Stimulated activated CD4-positive, alpha-beta T cell treated with anti-CD3 and anti-CD28 coated beads, Interleukin-1b, Interleukin-23, amount 100 ng/mL, for 4 hours (primary cell): ENCODE measurements at regions not wholly inside any gene's neighbourhood (a gene's known extent, or its start where the extent isn't known, plus 50 kb on each side); places are given as distances from the start of the nearest gene placed in this dataset.

ENCODE experiments used
- DNase-seq, 2 donors: peaks; one replicate each; pipeline ENCODE4 v3.0.0-alpha.2; 2020; ENCODE audit warnings: low read depth in 2 of 2

GRCh38 chr20:56996533-56996932, 269.9 kb downstream of the BMP7 start:
- DNase-seq, result no peak

- DNase-seq, result no peak
These were observed 268.0 kb downstream of the BMP7 start for GRCh38 chr20:56998438-56998837.

GRCh38 chr20:57000441-57000968, 265.9 kb downstream of the BMP7 start:
- no peak for DNase-seq

GRCh38 chr20:57001126-57001767, 265.2 kb downstream of the BMP7 start:
- DNase-seq, result no peak

- DNase-seq, result no peak
These were observed 264.3 kb downstream of the BMP7 start for GRCh38 chr20:57002066-57002570.

- no peak for DNase-seq
These were observed 263.4 kb downstream of the BMP7 start for GRCh38 chr20:57003012-57003411.

GRCh38 chr20:57004416-57004815, 262.0 kb downstream of the BMP7 start:
- no peak for DNase-seq

- DNase-seq, result no peak
These were observed 261.2 kb downstream of the BMP7 start for GRCh38 chr20:57004951-57005933.

- no peak for DNase-seq
These were observed 259.9 kb downstream of the BMP7 start for GRCh38 chr20:57006411-57007170.

GRCh38 chr20:57007171-57007540, 259.3 kb downstream of the BMP7 start:
- DNase-seq, result no peak

- no peak for DNase-seq
These were observed 258.2 kb downstream of the BMP7 start for GRCh38 chr20:57008217-57008616.

GRCh38 chr20:57009355-57009754, 257.1 kb downstream of the BMP7 start:
- no peak for DNase-seq

GRCh38 chr20:57009775-57010174, 256.7 kb downstream of the BMP7 start:
- no peak for DNase-seq

GRCh38 chr20:57012691-57013090, 253.8 kb downstream of the BMP7 start:
- DNase-seq, result no peak

GRCh38 chr20:57013217-57013616, 253.2 kb downstream of the BMP7 start:
- DNase-seq, result no peak

GRCh38 chr20:57013741-57014140, 252.7 kb downstream of the BMP7 start:
- no peak for DNase-seq

GRCh38 chr20:57020364-57020763, 246.1 kb downstream of the BMP7 start:
- DNase-seq, result no peak

GRCh38 chr20:57022306-57022705, 244.1 kb downstream of the BMP7 start:
- no peak for DNase-seq

- no peak for DNase-seq
These were observed 243.4 kb downstream of the BMP7 start for GRCh38 chr20:57023007-57023406.

- no peak for DNase-seq
These were observed 242.4 kb downstream of the BMP7 start for GRCh38 chr20:57023997-57024396.

- no peak for DNase-seq
These were observed 241.6 kb downstream of the BMP7 start for GRCh38 chr20:57024849-57025248.

GRCh38 chr20:57025261-57025660, 241.2 kb downstream of the BMP7 start:
- DNase-seq, result no peak
